Hematopoietic multipotent progenitor cell treated with erythropoietin and hydrocortisone succinate and interleukin-3 and kit ligand, for 8 days (in vitro differentiated cells): ENCODE measurements at regions not wholly inside any gene's neighbourhood (a gene's known extent, or its start where the extent isn't known, plus 50 kb on each side); places are given as distances from the start of the nearest gene placed in this dataset.
"Not testable (repeated sequence)": the region's sequence is repeated elsewhere in the genome, so short reads cannot be mapped to it uniquely, and the experiment has no call there.

Experiments
- DNase-seq: peaks from one replicate; pipeline ENCODE4 v3.0.0-alpha.2; 2015

GRCh38 chr7:84879570-84880325, 307.1 kb downstream of the SEMA3D start:
- DNase-seq = no peak

GRCh38 chr7:84877943-84878570, 308.8 kb downstream of the SEMA3D start:
- DNase-seq = no peak

- DNase-seq = no peak
Measured at GRCh38 chr7:84876061-84876821, 310.6 kb downstream of the SEMA3D start.

- DNase-seq = no peak
Measured at GRCh38 chr7:84865560-84865959, 321.3 kb downstream of the SEMA3D start.

- no peak for DNase-seq
Measured at GRCh38 chr7:84857336-84857735, 329.5 kb downstream of the SEMA3D start.

- DNase-seq = no peak
Measured at GRCh38 chr7:84855758-84856157, 331.1 kb downstream of the SEMA3D start.

- not testable (repeated sequence) for DNase-seq
Measured at GRCh38 chr7:84848974-84849372, 337.9 kb downstream of the SEMA3D start.

GRCh38 chr7:84848219-84848973, 338.5 kb downstream of the SEMA3D start:
- no peak for DNase-seq

GRCh38 chr7:84847790-84848189, 339.1 kb downstream of the SEMA3D start:
- DNase-seq = no peak

- no peak for DNase-seq
Measured at GRCh38 chr7:84847038-84847437, 339.8 kb downstream of the SEMA3D start.

GRCh38 chr7:84845971-84846370, 340.9 kb downstream of the SEMA3D start:
- no peak for DNase-seq

GRCh38 chr7:84844771-84845170, 342.1 kb downstream of the SEMA3D start:
- no peak for DNase-seq

- no peak for DNase-seq
Measured at GRCh38 chr7:84841809-84842208, 345.0 kb downstream of the SEMA3D start.

GRCh38 chr7:84838857-84839256, 348.0 kb downstream of the SEMA3D start:
- no peak for DNase-seq

GRCh38 chr7:84837405-84837804, 349.5 kb downstream of the SEMA3D start:
- no peak for DNase-seq

- peak; percentile 1 for DNase-seq
Measured at GRCh38 chr7:84829719-84830118, 357.1 kb downstream of the SEMA3D start.

- DNase-seq = no peak
Measured at GRCh38 chr7:84824057-84824651, 362.7 kb downstream of the SEMA3D start.

- no peak for DNase-seq
Measured at GRCh38 chr7:84823530-84823929, 363.3 kb downstream of the SEMA3D start.

GRCh38 chr7:84822941-84823510, 363.8 kb downstream of the SEMA3D start:
- no peak for DNase-seq

- DNase-seq = no peak
Measured at GRCh38 chr7:84821671-84822534, 365.0 kb downstream of the SEMA3D start.

GRCh38 chr7:84820481-84820880, 366.4 kb downstream of the SEMA3D start:
- no peak for DNase-seq
